Mesothelial cell of epicardium (in vitro differentiated cells): ENCODE measurements at regions not wholly inside any gene's neighbourhood (a gene's known extent, or its start where the extent isn't known, plus 50 kb on each side); places are given as distances from the start of the nearest gene placed in this dataset.

Source experiments
- DNase-seq, 2 experiments: peaks; one replicate each; pipeline ENCODE4 v3.0.0; 2021; ENCODE audit warnings: low spot score in 2 of 2; ENCODE audit not compliant: unreplicated experiment in 2 of 2
- H3K27ac Mint-ChIP-seq: 2 replicates; pipeline ENCODE4 v1.8.0; 2021; ENCODE audit warnings: mixed read lengths
- H3K27me3 Mint-ChIP-seq: 2 replicates; pipeline ENCODE4 v1.8.0; 2021; ENCODE audit warnings: low read depth, mixed read lengths
- H3K36me3 Mint-ChIP-seq: 2 replicates; pipeline ENCODE4 v1.8.0; 2021; ENCODE audit warnings: mixed read lengths
- H3K4me1 Mint-ChIP-seq: 2 replicates; pipeline ENCODE4 v1.8.0; 2021; ENCODE audit warnings: mixed read lengths
- H3K4me3 Mint-ChIP-seq: 2 replicates; pipeline ENCODE4 v1.8.0; 2021; ENCODE audit warnings: mild to moderate bottlenecking, moderate library complexity, mixed read lengths
- H3K9me3 Mint-ChIP-seq: 2 replicates; pipeline ENCODE4 v1.8.0; 2021; ENCODE audit warnings: mixed read lengths
- CTCF ChIP-seq: fragments of 200-600 bp; sonication (generic); IDR thresholded peaks from one replicate; pipeline ENCODE4 v1.5.0; 2021; ENCODE audit warnings: antibody characterized with exemption; ENCODE audit not compliant: unreplicated experiment

GRCh38 chr16:13435415-13435814 lies 484.5 kb upstream of the ERCC4 start:
- no peak for DNase-seq
- H3K27me3 Mint-ChIP-seq: no peaks in the 10 kb centered on the region
- H3K4me1 Mint-ChIP-seq: no peaks in the 10 kb centered on the region
- H3K27ac Mint-ChIP-seq: no peak overlapping the region
- no peak for TF ChIP-seq CTCF
- H3K9me3 Mint-ChIP-seq: no peaks in the 10 kb centered on the region
- no peak overlapping the region for H3K4me3 Mint-ChIP-seq
- no peaks in the 10 kb centered on the region for H3K36me3 Mint-ChIP-seq

GRCh38 chr16:13435873-13436474 lies 484.0 kb upstream of the ERCC4 start:
- Mint-ChIP-seq H3K36me3 (no peaks in the 10 kb centered on the region), H3K27ac (no peak overlapping the region), H3K9me3 (no peaks in the 10 kb centered on the region), H3K27me3 (no peaks in the 10 kb centered on the region), H3K4me1 (no peaks in the 10 kb centered on the region), H3K4me3 (no peak overlapping the region)
- no peak for DNase-seq
- TF ChIP-seq CTCF: no peak

- TF ChIP-seq CTCF: no peak
- Mint-ChIP-seq H3K27ac (no peak overlapping the region), H3K4me3 (no peak overlapping the region), H3K36me3 (no peaks in the 10 kb centered on the region), H3K9me3 (no peaks in the 10 kb centered on the region), H3K27me3 (peaks cover 3% of the 10 kb centered on the region), H3K4me1 (no peaks in the 10 kb centered on the region)
- no peak for DNase-seq
These were observed 483.1 kb upstream of the ERCC4 start for GRCh38 chr16:13436641-13437412.

- DNase-seq: no peak
- no peaks in the 10 kb centered on the region for H3K9me3 Mint-ChIP-seq
- no peaks in the 10 kb centered on the region for H3K36me3 Mint-ChIP-seq
- no peaks in the 10 kb centered on the region for H3K4me1 Mint-ChIP-seq
- peaks cover 3% of the 10 kb centered on the region for H3K27me3 Mint-ChIP-seq
- no peak for TF ChIP-seq CTCF
- H3K4me3 Mint-ChIP-seq: no peak overlapping the region
- no peak overlapping the region for H3K27ac Mint-ChIP-seq
These were observed 482.6 kb upstream of the ERCC4 start for GRCh38 chr16:13437413-13437795.

- no peak overlapping the region for H3K4me3 Mint-ChIP-seq
- no peaks in the 10 kb centered on the region for H3K4me1 Mint-ChIP-seq
- H3K36me3 Mint-ChIP-seq: no peaks in the 10 kb centered on the region
- no peak for DNase-seq
- no peak for TF ChIP-seq CTCF
- H3K9me3 Mint-ChIP-seq: no peaks in the 10 kb centered on the region
- H3K27ac Mint-ChIP-seq: no peak overlapping the region
- H3K27me3 Mint-ChIP-seq: peaks cover 3% of the 10 kb centered on the region
These were observed 481.9 kb upstream of the ERCC4 start for GRCh38 chr16:13438064-13438463.
